NT2/D1 (cell line): ENCODE measurements at regions not wholly inside any gene's neighbourhood (a gene's known extent, or its start where the extent isn't known, plus 50 kb on each side); places are given as distances from the start of the nearest gene placed in this dataset.

Experiments used
- SUZ12 ChIP-seq: IDR thresholded peaks from 2 replicates; pipeline ENCODE4 v1.6.1; 2011; ENCODE audit not compliant: insufficient read length, insufficient read depth; ENCODE audit errors: extremely low read depth
- YY1 ChIP-seq: IDR thresholded peaks from 2 replicates; pipeline ENCODE4 v1.6.1; 2011; ENCODE audit not compliant: insufficient read length, insufficient read depth
- ZNF274 ChIP-seq: IDR thresholded peaks from 2 replicates; pipeline ENCODE4 v1.6.1; 2011; ENCODE audit warnings: mild to moderate bottlenecking, low read depth, low read length

DNA sequence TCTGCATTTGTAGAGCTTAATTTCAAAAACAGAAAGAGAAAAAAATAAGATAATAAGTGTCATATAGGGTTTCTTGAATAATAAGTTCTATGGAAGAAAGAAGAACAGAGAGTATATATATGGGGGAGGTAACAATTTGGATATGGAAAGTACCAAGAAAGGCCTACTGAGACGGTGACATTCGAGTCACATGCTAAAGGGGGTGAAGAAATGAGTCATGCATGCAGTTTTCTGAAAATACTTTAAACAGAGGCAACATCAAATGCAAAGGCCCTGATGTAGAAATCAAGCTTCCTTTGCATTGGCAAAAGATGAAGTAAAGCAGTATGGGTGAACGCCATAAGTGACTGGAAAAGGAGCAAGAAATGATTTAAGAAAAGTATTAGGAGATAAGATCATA lies 371.6 kb upstream of the ZNF385D start:
- TF ChIP-seq ZNF274: no peak
- no peak for TF ChIP-seq SUZ12
- no peak for TF ChIP-seq YY1
